Activated CD8-positive, alpha-beta T cell treated with anti-CD3 and anti-CD28 coated beads for 36 hours (primary cell): ENCODE measurements at regions not wholly inside any gene's neighbourhood (a gene's known extent, or its start where the extent isn't known, plus 50 kb on each side); places are given as distances from the start of the nearest gene placed in this dataset.
"Not testable (repeated sequence)": the region's sequence is repeated elsewhere in the genome, so short reads cannot be mapped to it uniquely, and the experiment has no call there.

ENCODE experiments used
- ATAC-seq: fragments of 200-7000 bp; cut with Tn5 transposase; one replicate; pipeline ENCODE4 v1.10.0; 2021; ENCODE audit warnings: mild to moderate bottlenecking, moderate library complexity
- CTCF ChIA-PET: fragments of 350-600 bp; sonication (Branson Sonifier 250); formaldehyde crosslinking; loops from one replicate; lab custom pipeline; 2021; ENCODE audit warnings: antibody characterized with exemption; lab: Charles Lee
- POLR2A ChIA-PET: fragments of 350-600 bp; sonication (Branson Sonifier 250); formaldehyde crosslinking; loops from one replicate; lab custom pipeline; 2021; ENCODE audit warnings: antibody characterized with exemption; lab: Charles Lee
- DNase-seq: peaks from one replicate; pipeline ENCODE4 v3.0.0-alpha.2; 2020
- H3K27ac Mint-ChIP-seq: one replicate; pipeline ENCODE4 v1.8.0; 2021; ENCODE audit warnings: mild to moderate bottlenecking, mixed read lengths
- H3K27me3 Mint-ChIP-seq: one replicate; pipeline ENCODE4 v1.8.0; 2021; ENCODE audit warnings: mixed read lengths
- H3K36me3 Mint-ChIP-seq: one replicate; pipeline ENCODE4 v1.8.0; 2021; ENCODE audit warnings: low read depth, mixed read lengths
- H3K4me1 Mint-ChIP-seq: one replicate; pipeline ENCODE4 v1.8.0; 2021; ENCODE audit warnings: low read depth, mixed read lengths
- H3K4me3 Mint-ChIP-seq: one replicate; pipeline ENCODE4 v1.8.0; 2021; ENCODE audit warnings: mild to moderate bottlenecking, moderate library complexity, mixed read lengths
- H3K9me3 Mint-ChIP-seq: one replicate; pipeline ENCODE4 v1.8.0; 2021; ENCODE audit warnings: mixed read lengths
- intact Hi-C: fragments of 100-400 bp; cut with micrococcal nuclease; formaldehyde crosslinking; loops from one replicate; pipeline ENCODE4 v1.10.0; 2022

GRCh38 chr1:146883190-146883589 is 54.9 kb upstream of the NBPF12 start:
- H3K27ac Mint-ChIP-seq, H3K4me3 Mint-ChIP-seq, H3K36me3 Mint-ChIP-seq, CTCF ChIA-PET, DNase-seq, H3K4me1 Mint-ChIP-seq, H3K27me3 Mint-ChIP-seq, POLR2A ChIA-PET, H3K9me3 Mint-ChIP-seq, ATAC-seq, intact Hi-C loops: not testable (repeated sequence)

GRCh38 chr1:146881096-146881495 is 57.0 kb upstream of the NBPF12 start:
- H3K4me3 Mint-ChIP-seq, H3K27me3 Mint-ChIP-seq, H3K36me3 Mint-ChIP-seq, H3K4me1 Mint-ChIP-seq, H3K27ac Mint-ChIP-seq, POLR2A ChIA-PET, DNase-seq, ATAC-seq, H3K9me3 Mint-ChIP-seq, intact Hi-C loops, CTCF ChIA-PET: not testable (repeated sequence)

GRCh38 chr1:146863799-146864319 is 74.3 kb upstream of the NBPF12 start:
- H3K9me3 Mint-ChIP-seq, ATAC-seq, H3K4me1 Mint-ChIP-seq, H3K4me3 Mint-ChIP-seq, H3K36me3 Mint-ChIP-seq, H3K27me3 Mint-ChIP-seq, DNase-seq, intact Hi-C loops, CTCF ChIA-PET, H3K27ac Mint-ChIP-seq, POLR2A ChIA-PET: not testable (repeated sequence)

GRCh38 chr1:146853147-146853546 is 85.0 kb upstream of the NBPF12 start:
- H3K36me3 Mint-ChIP-seq, H3K9me3 Mint-ChIP-seq, H3K4me3 Mint-ChIP-seq, H3K4me1 Mint-ChIP-seq, DNase-seq, intact Hi-C loops, POLR2A ChIA-PET, H3K27me3 Mint-ChIP-seq, H3K27ac Mint-ChIP-seq, ATAC-seq, CTCF ChIA-PET: not testable (repeated sequence)

- H3K4me1 Mint-ChIP-seq, intact Hi-C loops, H3K27ac Mint-ChIP-seq, CTCF ChIA-PET, POLR2A ChIA-PET, H3K27me3 Mint-ChIP-seq, DNase-seq, H3K36me3 Mint-ChIP-seq, ATAC-seq, H3K4me3 Mint-ChIP-seq, H3K9me3 Mint-ChIP-seq: not testable (repeated sequence)
Measured at GRCh38 chr1:146850352-146850889, 87.7 kb upstream of the NBPF12 start.

- ATAC-seq, H3K27ac Mint-ChIP-seq, CTCF ChIA-PET, H3K4me1 Mint-ChIP-seq, intact Hi-C loops, H3K27me3 Mint-ChIP-seq, POLR2A ChIA-PET, H3K36me3 Mint-ChIP-seq, H3K9me3 Mint-ChIP-seq, H3K4me3 Mint-ChIP-seq, DNase-seq: not testable (repeated sequence)
Measured at GRCh38 chr1:146838725-146839124, 99.4 kb upstream of the NBPF12 start.

- POLR2A ChIA-PET, H3K4me1 Mint-ChIP-seq, intact Hi-C loops, DNase-seq, H3K9me3 Mint-ChIP-seq, ATAC-seq, H3K27me3 Mint-ChIP-seq, H3K4me3 Mint-ChIP-seq, H3K36me3 Mint-ChIP-seq, H3K27ac Mint-ChIP-seq, CTCF ChIA-PET: not testable (repeated sequence)
Measured at GRCh38 chr1:146826957-146827356, 111.2 kb upstream of the NBPF12 start.

GRCh38 chr1:146794236-146794635 is 143.9 kb upstream of the NBPF12 start:
- H3K4me3 Mint-ChIP-seq, H3K9me3 Mint-ChIP-seq, CTCF ChIA-PET, POLR2A ChIA-PET, H3K27ac Mint-ChIP-seq, ATAC-seq, DNase-seq, H3K4me1 Mint-ChIP-seq, H3K36me3 Mint-ChIP-seq, H3K27me3 Mint-ChIP-seq, intact Hi-C loops: not testable (repeated sequence)

- H3K27ac Mint-ChIP-seq, H3K4me1 Mint-ChIP-seq, ATAC-seq, intact Hi-C loops, H3K4me3 Mint-ChIP-seq, H3K27me3 Mint-ChIP-seq, H3K9me3 Mint-ChIP-seq, CTCF ChIA-PET, DNase-seq, POLR2A ChIA-PET, H3K36me3 Mint-ChIP-seq: not testable (repeated sequence)
Measured at GRCh38 chr1:146792725-146793124, 145.4 kb upstream of the NBPF12 start.

- H3K27me3 Mint-ChIP-seq, H3K27ac Mint-ChIP-seq, H3K4me3 Mint-ChIP-seq, POLR2A ChIA-PET, H3K4me1 Mint-ChIP-seq, CTCF ChIA-PET, intact Hi-C loops, ATAC-seq, DNase-seq, H3K9me3 Mint-ChIP-seq, H3K36me3 Mint-ChIP-seq: not testable (repeated sequence)
Measured at GRCh38 chr1:146784212-146784940, 153.7 kb upstream of the NBPF12 start.

- H3K36me3 Mint-ChIP-seq, CTCF ChIA-PET, DNase-seq, ATAC-seq, H3K9me3 Mint-ChIP-seq, POLR2A ChIA-PET, intact Hi-C loops, H3K27ac Mint-ChIP-seq, H3K4me3 Mint-ChIP-seq, H3K4me1 Mint-ChIP-seq, H3K27me3 Mint-ChIP-seq: not testable (repeated sequence)
Measured at GRCh38 chr1:146781235-146781634, 156.9 kb upstream of the NBPF12 start.
